ENCODE measurements at regions not wholly inside any gene's neighbourhood (a gene's known extent, or its start where the extent isn't known, plus 50 kb on each side); places are given as distances from the start of the nearest gene placed in this dataset.

GRCh38 chr6:14831070-14831469, 414.8 kb upstream of the JARID2 start:
- no peak for FAIRE-seq

DNA sequence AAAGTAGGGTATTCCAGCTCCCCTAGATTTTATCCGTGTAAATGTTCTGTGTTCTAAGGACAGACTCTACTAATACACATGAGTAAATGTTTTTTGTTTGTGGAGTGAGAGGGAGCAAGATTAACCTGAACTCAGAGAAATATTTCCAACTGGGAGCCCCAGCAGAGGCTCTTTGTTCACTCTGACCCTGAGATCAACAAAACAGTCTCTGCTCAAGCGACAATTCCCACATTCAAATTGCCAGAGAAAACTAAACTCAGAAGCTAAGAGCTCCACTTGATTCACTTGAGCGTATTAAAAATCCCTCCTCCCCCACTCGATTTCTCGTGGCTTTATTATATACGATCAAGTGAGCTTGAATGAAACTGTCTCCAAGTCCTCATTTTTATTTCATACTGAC, 413.9 kb upstream of the JARID2 start:
- no peak for FAIRE-seq

DNA sequence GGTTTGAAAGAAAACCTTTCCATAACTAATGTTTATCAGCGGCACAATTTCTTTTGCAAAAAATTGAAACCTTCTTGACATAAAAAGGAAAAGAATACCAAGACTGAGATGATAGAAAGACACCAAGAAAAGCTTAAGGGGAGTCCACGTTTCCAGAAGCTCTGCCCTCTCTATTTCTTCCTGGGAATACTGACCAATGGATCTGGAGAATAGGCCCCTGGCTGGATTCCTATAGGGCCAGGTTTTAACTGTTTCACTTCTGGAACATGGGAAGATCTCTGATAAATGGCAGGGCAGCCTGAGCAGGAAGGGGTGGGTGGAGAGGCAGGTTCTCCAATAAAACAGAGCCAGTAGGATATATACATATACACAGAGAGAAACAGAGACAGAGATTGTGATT, 413.4 kb upstream of the JARID2 start:
- no peak for FAIRE-seq

- no peak for FAIRE-seq
Measured at GRCh38 chr6:14834851-14835530, 410.9 kb upstream of the JARID2 start.

DNA sequence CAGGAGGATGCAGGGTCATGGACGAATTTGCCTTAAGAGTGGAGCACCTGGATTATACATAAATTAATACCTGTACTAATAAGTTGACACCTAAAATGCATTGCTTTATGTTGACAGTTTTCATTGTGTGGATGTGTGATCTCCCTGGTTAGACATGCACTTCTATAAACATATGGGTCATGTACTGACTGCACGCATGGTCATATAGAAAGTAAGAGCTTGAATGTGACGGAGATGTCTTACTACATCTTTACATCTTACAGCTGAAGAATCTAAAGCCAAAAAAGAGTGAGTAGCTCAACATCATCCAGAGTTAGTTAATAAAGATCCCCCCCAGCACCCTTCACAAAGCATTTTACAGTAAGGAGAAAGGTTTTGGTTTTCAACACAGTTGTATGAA, 408.4 kb upstream of the JARID2 start:
- no peak for FAIRE-seq

GRCh38 chr6:14838133-14838583, 407.7 kb upstream of the JARID2 start:
- peak; percentile 72 for FAIRE-seq

GRCh38 chr6:14841901-14842421, 403.9 kb upstream of the JARID2 start:
- peak; percentile 98 for FAIRE-seq

DNA sequence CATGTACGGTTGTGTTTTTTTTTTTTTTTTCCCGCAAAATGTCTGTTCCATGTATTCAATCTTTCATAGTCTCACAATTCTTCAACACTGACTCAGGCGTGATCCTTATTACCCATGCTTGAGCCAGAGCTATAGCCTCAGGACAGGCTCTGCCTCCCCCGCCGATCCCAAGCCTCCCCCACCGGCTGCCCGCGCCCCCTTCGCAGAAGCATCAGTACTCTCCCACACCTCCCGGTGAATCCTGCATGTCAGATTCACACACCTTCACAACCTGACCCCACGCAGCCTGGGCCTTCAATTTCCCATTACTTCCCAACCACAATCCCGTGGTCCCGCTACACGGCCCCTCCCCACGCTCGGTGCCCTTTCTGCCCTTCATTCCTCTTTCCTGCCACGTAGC, 401.5 kb upstream of the JARID2 start:
- FAIRE-seq: no peak

DNA sequence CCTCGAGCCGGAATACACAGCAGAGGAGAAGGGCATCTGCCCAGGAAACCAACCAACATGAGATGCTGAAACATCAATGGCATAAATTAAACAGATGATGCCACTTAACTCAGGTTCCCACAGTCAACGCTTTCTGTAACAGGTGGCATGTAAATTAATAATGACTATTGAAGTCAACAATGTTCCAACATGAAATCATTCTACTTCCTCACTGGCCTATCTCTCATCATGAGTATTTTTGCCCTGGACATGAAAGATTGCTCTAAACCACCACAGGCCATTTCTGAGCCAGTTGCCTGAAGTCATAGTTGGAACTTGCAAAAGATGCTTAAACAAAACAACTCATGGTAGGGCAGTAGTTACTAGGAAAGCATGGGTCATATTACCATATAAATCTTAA, 397.9 kb upstream of the JARID2 start:
- FAIRE-seq: no peak

GRCh38 chr6:14849185-14849584, 396.7 kb upstream of the JARID2 start:
- no peak for FAIRE-seq

GRCh38 chr6:14851281-14851680, 394.6 kb upstream of the JARID2 start:
- no peak for FAIRE-seq

DNA sequence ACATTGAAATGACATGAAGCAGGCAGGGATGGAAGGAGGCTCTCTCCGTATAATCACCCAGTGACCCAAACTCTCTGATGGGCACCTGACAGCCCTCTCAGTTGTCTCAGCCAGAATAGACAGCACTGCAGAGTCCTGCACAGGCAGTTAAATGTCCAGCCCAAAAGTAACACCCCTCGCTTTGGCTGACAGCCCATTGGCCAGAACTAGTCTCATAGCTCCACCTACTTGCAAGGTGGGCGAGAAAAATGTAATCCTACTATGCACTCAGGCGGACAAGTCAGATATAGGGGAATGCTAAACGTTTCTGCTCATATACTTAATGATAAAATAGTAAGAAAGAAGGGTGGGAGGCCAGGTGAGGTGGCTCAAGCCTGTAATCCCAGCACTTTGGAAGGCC, 393.5 kb upstream of the JARID2 start:
- no peak for FAIRE-seq

DNA sequence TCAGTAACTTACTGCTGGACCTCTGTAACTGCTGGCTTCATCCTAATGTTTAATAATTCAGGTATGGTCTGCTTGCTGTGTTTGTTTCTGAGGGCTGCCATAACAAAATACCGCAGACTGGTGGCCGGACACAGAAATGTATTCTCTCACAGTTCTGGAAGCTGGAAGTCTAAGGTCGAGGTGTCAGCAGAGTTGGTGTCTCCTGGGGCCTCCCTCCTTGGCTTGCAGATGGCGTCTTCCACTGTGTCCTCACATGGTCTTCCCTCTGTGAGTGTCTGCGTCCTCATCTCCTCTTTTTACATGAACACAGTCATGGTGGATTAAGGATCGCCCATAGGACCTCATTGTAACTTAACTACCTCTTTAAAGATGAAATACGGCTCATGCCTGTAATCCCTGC, 389.7 kb upstream of the JARID2 start:
- no peak for FAIRE-seq

DNA sequence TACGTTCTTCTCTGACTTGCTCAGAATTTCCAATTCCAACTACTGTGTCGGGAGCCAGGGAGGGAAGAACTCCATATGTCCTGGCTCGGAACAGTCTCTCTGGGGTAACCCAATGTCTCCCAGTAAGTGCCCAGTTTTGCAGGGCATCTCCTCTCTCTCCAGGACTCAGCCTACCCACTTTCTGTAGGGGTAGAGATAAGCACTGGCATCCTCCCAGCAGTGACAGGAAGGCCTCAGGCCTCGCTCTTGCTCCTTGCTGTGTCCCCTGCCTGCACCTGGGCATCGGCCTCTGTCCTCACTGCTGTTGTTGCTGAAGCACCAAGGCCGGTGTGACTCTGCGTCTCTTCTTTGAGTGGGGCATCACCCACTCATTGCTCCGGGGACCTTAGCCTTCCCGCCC, 388.9 kb upstream of the JARID2 start:
- no peak for FAIRE-seq

DNA sequence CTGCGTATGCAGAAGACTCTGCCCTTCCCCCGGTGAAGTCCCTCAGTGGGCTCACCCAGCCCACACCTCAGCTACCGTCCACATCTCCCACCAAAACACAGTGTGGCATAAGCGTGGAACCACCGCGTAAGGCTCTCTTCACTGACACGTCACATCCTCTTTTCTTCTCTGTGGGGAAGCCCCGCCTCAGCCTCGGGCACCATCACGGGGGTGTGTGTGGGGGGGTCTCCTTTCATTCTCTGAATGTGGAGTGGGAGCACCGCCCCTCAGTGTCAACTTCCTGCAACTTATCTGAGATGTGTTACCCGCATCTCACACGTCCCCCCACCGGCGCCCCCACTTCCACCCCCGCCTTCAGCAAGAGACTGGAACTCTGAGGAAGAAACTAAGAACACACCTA, 388.4 kb upstream of the JARID2 start:
- FAIRE-seq: no peak

DNA sequence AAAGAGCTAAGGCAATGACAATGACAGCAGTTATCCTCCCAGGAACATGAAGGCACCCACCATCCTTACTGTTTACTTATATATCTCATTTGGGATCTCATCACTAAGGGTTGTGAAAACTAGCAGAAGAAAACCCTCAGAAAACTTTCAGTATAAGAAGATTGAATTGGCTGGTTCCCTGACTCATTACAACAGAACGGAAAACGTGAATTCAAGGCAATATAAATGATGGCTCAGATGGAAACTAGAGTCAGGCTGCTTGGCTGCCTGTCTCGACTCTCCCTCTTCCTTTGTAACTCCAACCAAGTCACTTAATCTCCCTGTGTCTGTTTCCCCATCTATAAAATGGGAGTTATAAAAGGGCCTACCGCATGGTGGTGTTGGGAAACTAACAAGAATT, 387.1 kb upstream of the JARID2 start:
- FAIRE-seq: no peak

GRCh38 chr6:14860774-14861173, 385.1 kb upstream of the JARID2 start:
- FAIRE-seq: no peak

GRCh38 chr6:14861491-14861943, 384.4 kb upstream of the JARID2 start:
- no peak for FAIRE-seq

GRCh38 chr6:14862845-14863244, 383.0 kb upstream of the JARID2 start:
- no peak for FAIRE-seq

DNA sequence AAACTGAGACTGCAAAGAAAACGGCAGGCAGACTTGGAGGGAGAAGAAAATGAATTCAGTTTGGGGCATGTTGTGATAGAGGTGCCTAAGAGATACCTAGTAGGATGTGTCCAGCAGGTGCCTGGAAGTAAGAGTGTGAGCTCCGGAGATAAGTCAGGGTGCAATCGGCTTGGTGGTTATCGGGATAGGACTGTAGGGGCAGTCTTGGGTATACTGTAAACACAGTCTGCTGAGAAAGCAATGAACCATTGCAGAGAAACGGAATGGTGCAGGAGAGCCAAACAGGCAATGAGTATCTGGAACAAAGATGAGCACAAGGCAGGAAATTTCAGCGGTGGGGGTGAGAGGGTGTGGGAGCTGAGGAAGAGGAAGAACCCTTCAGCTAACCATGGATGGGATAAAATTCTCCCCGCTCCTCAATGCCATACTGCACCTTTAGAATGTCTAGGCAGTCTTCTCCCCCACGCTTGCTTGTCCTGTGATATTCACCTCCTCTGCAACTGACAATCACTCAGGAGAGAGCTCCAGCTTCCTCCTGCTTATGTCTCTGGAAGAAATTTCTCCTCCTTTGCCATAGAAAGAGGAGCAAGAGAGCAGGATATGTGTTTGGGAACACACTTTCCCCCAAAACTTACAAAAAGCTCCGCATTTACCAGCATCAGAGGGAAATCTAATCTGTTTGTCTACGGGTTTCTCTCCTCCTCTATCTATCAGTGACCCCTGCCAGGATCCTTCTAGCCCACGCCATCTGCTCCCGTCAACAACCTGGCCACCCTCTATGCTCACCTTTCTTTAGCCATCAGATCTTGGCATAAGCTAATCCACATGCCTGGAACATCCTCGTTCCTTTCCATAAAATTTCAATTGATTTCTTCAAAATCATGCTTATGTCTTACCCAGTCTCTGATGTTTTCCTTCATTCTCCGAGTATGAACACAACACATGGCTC, 381.7 kb upstream of the JARID2 start:
- FAIRE-seq: no peak

- no peak for FAIRE-seq
Measured at GRCh38 chr6:14865531-14866100, 380.3 kb upstream of the JARID2 start.

DNA sequence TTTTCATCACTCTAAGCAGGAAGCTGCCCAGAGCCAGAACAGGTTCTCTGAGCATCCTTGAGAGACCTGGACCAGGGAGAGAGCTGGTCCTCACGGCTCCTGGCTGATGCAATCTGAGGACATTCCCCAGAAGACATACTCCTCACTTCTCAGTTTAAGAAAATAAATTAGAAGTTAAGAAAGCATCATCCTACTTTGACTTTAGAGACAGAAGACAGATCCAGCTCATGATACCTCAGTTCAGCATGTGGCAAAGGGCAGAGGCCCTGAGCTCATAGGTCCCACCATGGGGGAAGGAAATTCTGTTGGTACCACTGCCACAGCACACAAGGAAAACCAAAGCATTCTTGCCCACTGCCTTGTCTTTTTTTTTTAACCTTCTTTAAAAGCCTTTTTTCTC, 378.1 kb upstream of the JARID2 start:
- FAIRE-seq: no peak

GRCh38 chr6:14871221-14871620, 374.6 kb upstream of the JARID2 start:
- FAIRE-seq: no peak
